K562 (cell line): ENCODE measurements at regions not wholly inside any gene's neighbourhood (a gene's known extent, or its start where the extent isn't known, plus 50 kb on each side); places are given as distances from the start of the nearest gene placed in this dataset.

Experiments used
- ATAC-seq: fragments of 200-7000 bp; cut with Tn5 transposase; 3 replicates; pipeline ENCODE4 v1.9.1; 2020; ENCODE audit warnings: moderate library complexity
- BruUV-seq: library from RNA; stranded (reverse); fragments of 400-500 nt; replicated peaks from 2 replicates; lab custom pipeline; 2021; lab: Mats Ljungman, UMichigan
- CTCF ChIA-PET: fragments of 300-600 bp; formaldehyde crosslinking; extraction: SDS; loops from one replicate; lab custom pipeline; 2021; ENCODE audit warnings: low intra/inter-chr PET ratio; lab: Yijun Ruan, JAX
- POLR2A ChIA-PET: fragments of 300-600, 350-650 bp; sonication (Branson Sonifier 250); formaldehyde crosslinking; extraction: SDS; loops from one replicate; lab custom pipeline; 2021; ENCODE audit warnings: antibody characterized with exemption, inconsistent platforms; lab: Yijun Ruan, JAX
- DNase-seq, 4 experiments: peaks; one replicate each; pipeline versions ENCODE4 v3.0.0 to v3.0.0-alpha.2; 2011 to 2018; ENCODE audit warnings: low spot score in 3 of 4, mixed read lengths in 3 of 4; ENCODE audit errors: extremely low read depth in 1 of 4
- FAIRE-seq: peaks from 2 replicates; lab custom pipeline; 2011; peaks lifted over from hg19 to GRCh38; lab: Jason Lieb, UNC
- H2AFZ ChIP-seq: 2 replicates; pipeline ENCODE4 v1.6.0; 2011; ENCODE audit warnings: low read depth, low read length, control low read depth, inconsistent platforms
- H3K27ac ChIP-seq: fragments of 200-600 bp; 3 replicates; pipeline ENCODE4 v1.8.0; 2011; ENCODE audit warnings: low read depth, mild to moderate bottlenecking, control low read depth, inconsistent platforms, low read length, moderate library complexity, mixed read lengths; ENCODE audit errors: extremely low read depth
- H3K27me3 ChIP-seq, 2 experiments: fragments of 300-600 bp in 1 of 2; 2 replicates in 1 of 2; 3 replicates in 1 of 2; pipeline versions ENCODE4 v1.6.0 to v1.8.0; 2011; ENCODE audit warnings: inconsistent platforms in 2 of 2, low read length in 2 of 2, mild to moderate bottlenecking in 1 of 2, mixed read lengths in 1 of 2, moderate library complexity in 1 of 2; ENCODE audit not compliant: control insufficient read depth in 2 of 2, insufficient read depth in 2 of 2
- H3K36me3 ChIP-seq: fragments of 300-600 bp; 3 replicates; pipeline ENCODE4 v1.8.0; 2011; ENCODE audit warnings: mild to moderate bottlenecking, low read length, inconsistent platforms; ENCODE audit not compliant: control insufficient read depth, insufficient read depth
- H3K4me1 ChIP-seq, 2 experiments: fragments of 200-600 bp in 1 of 2; replicated peaks in 1 of 2; 2 replicates in 1 of 2; 3 replicates in 1 of 2; pipeline versions ENCODE4 v1.5.1 to v1.8.0; 2011; ENCODE audit warnings: inconsistent platforms in 2 of 2, low read length in 2 of 2, mild to moderate bottlenecking in 1 of 2, mixed read lengths in 1 of 2, moderate library complexity in 1 of 2; ENCODE audit not compliant: control insufficient read depth in 2 of 2, insufficient read depth in 2 of 2
- H3K4me2 ChIP-seq: 2 replicates; pipeline ENCODE4 v1.6.1; 2011; ENCODE audit warnings: low read length, control low read depth, inconsistent platforms, mixed read lengths; ENCODE audit not compliant: insufficient read depth
- H3K4me3 ChIP-seq: fragments of 200-600 bp; sonication (generic), shearing (Covaris generic); 2 replicates; pipeline ENCODE4 v1.5.1; 2016; ENCODE audit warnings: control low read depth, inconsistent platforms
- H3K79me2 ChIP-seq: fragments of 200-600 bp; 3 replicates; pipeline ENCODE4 v1.8.0; 2011; ENCODE audit warnings: low read length, inconsistent platforms; ENCODE audit not compliant: control insufficient read depth, insufficient read depth
- H3K9ac ChIP-seq, 2 experiments: 2 replicates each; pipeline versions ENCODE4 v1.6.0 to v1.6.1; 2011; ENCODE audit warnings: low read depth in 2 of 2, low read length in 2 of 2, control low read depth in 1 of 2, inconsistent platforms in 1 of 2, mild to moderate bottlenecking in 1 of 2, mixed read lengths in 1 of 2; ENCODE audit not compliant: insufficient read depth in 1 of 2
- H3K9me1 ChIP-seq: one replicate; pipeline ENCODE4 v1.6.0; 2011; ENCODE audit warnings: inconsistent platforms, mild to moderate bottlenecking, low read length, moderate library complexity; ENCODE audit not compliant: control insufficient read depth, insufficient read depth
- H3K9me3 ChIP-seq: replicated peaks from 2 replicates; pipeline ENCODE4 v1.5.1; 2011; ENCODE audit warnings: low read depth, low read length, inconsistent platforms; ENCODE audit not compliant: control insufficient read depth, insufficient read depth
- H4K20me1 ChIP-seq: replicated peaks from 2 replicates; pipeline ENCODE4 v1.6.1; 2011; ENCODE audit warnings: low read length, inconsistent platforms, mixed read lengths; ENCODE audit not compliant: control insufficient read depth, insufficient read depth
- CBFB ChIP-seq: sonication (generic); formaldehyde crosslinking; IDR thresholded peaks from 2 replicates; pipeline ENCODE4 v1.4.0; 2020; ENCODE audit warnings: mild to moderate bottlenecking, missing genetic modification reagents
- HOMEZ ChIP-seq: fragments of 250-450 bp; sonication (Bioruptor Pico); IDR thresholded peaks from 2 replicates; pipeline ENCODE4 v1.4.0; 2020; ENCODE audit warnings: mild to moderate bottlenecking, moderate library complexity
- IRF2 ChIP-seq: sonication (generic); formaldehyde crosslinking; IDR thresholded peaks from 2 replicates; pipeline ENCODE4 v1.8.1; 2022; ENCODE audit warnings: mild to moderate bottlenecking, missing genetic modification reagents
- MYC ChIP-seq, 2 experiments: fragments of 250-450 bp in 1 of 2; sonication (Bioruptor Pico) in 1 of 2; IDR thresholded peaks; 2 replicates each; pipeline versions ENCODE4 v1.5.1 to v1.6.1; 2012 to 2021; ENCODE audit warnings: low read depth in 2 of 2, borderline replicate concordance in 1 of 2, improper control_type of control experiment in 1 of 2, low read length in 1 of 2, mild to moderate bottlenecking in 1 of 2, moderate library complexity in 1 of 2
- ZBTB8A ChIP-seq: fragments of 450-650 bp; IDR thresholded peaks from 2 replicates; pipeline ENCODE4 v1.6.1; 2018; ENCODE audit warnings: mild to moderate bottlenecking, moderate library complexity; ENCODE audit not compliant: partially characterized antibody
- ZC3H4 ChIP-seq: sonication (generic); formaldehyde crosslinking; IDR thresholded peaks from 2 replicates; pipeline ENCODE4 v1.9.0; 2021; ENCODE audit warnings: missing genetic modification reagents, borderline replicate concordance
- ZNF583 ChIP-seq: fragments of 250-450 bp; sonication (Bioruptor Pico); IDR thresholded peaks from 2 replicates; pipeline ENCODE4 v1.4.0; 2020
- WGBS: fragments of 100-300 bp; shearing (Covaris generic); methylation state at CpG from one replicate; pipeline ENCODE4 v1.1.6; 2016; ENCODE audit warnings: low coverage, mixed read lengths; ENCODE audit not compliant: insufficient coverage; ENCODE audit errors: missing lambda C conversion rate; 5-methylcytosine and 5-hydroxymethylcytosine counted together
- in situ Hi-C: fragments of 300-500 bp; cut with MboI; formaldehyde crosslinking; loops from 4 replicates; pipeline ENCODE4 v1.15.0; 2018; ENCODE audit warnings: inconsistent platforms, mixed read lengths
- intact Hi-C: fragments of 100-400 bp; cut with micrococcal nuclease; formaldehyde crosslinking; loops from 2 replicates; pipeline ENCODE4 v1.14.2; 2022
- TF ChIP-seq, protein P1 (sequence below), 3 experiments: fragments of 200-800 bp in 1 of 3; fragments of 250-450 bp in 1 of 3; fragments of 450-650 bp in 1 of 3; sonication (Bioruptor Pico) in 1 of 3; sonication (Bioruptor generic) in 1 of 3; formaldehyde crosslinking in 1 of 3; IDR thresholded peaks; 2 replicates each; pipeline versions ENCODE4 v1.6.1 to v1.8.0; 2016 to 2022; ENCODE audit warnings: mild to moderate bottlenecking in 2 of 3, missing genetic modification characterization in 2 of 3, missing compliant biosample characterization in 1 of 3, moderate library complexity in 1 of 3

GRCh38 chr5:99441235-99441634, 512.4 kb upstream of the CHD1 start:
- no peak overlapping the region for H3K27ac ChIP-seq
- no peak overlapping the region for H3K9ac ChIP-seq
- 2% methylated on average over 3 of the region's 3 CpGs for WGBS
- H3K27me3 ChIP-seq, result no peaks in the 10 kb centered on the region
- BruUV-seq, result no TSS peak
- H3K79me2 ChIP-seq, result no peaks in the 10 kb centered on the region
- no peaks in the 10 kb centered on the region for H4K20me1 ChIP-seq
- no peak for DNase-seq
- no peak for ATAC-seq
- H3K9me3 ChIP-seq, result no peaks in the 10 kb centered on the region
- FAIRE-seq, result no peak
- in situ Hi-C loops, result no loop called here
- no peak overlapping the region for H2AFZ ChIP-seq
- TF ChIP-seq ZC3H4 (CRISPR knock-in tag) (no peak), HOMEZ (CRISPR knock-in tag) (no peak), MYC (IDR thresholded peaks at IDR 0.05; ENCODE audit: low read depth, low read length) (no peak), MYC (CRISPR knock-in tag; IDR thresholded peaks at IDR 0.05; ENCODE audit: borderline replicate concordance, low read depth) (no peak), ZNF583 (no peak)
- TF ChIP-seq, all 486 proteins: peak for 0
- POLR2A ChIA-PET, result no interaction called here
- Histone ChIP-seq H3K4me1 (no peaks in the 10 kb centered on the region), H3K4me2 (no peak overlapping the region), H3K36me3 (no peaks in the 10 kb centered on the region), H3K4me3 (no peak overlapping the region), H3K9me1 (no peaks in the 10 kb centered on the region)
- intact Hi-C loops, result no loop called here
- CTCF ChIA-PET, result no interaction called here

DNA sequence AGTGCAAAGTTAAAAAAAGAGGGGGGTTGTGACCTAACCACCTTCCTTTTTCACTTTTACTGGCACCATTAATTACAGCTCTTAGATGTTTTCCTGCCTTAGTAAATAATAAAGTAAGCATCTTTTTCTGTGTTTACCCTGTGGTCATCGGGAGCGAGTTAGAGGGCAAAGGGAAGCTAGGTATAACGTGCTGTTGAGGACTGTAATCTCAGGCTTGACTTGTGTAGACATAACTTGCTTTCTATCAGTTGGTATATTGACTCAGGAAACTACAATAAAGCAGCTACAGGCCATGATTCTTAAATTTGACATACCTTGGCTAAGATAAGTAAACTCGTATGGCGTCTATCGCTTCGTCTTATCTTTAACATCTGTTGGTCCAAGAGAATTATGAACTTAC, 509.8 kb upstream of the CHD1 start:
- intact Hi-C loops (no loop called here), in situ Hi-C loops (loop anchor here (10.0 kb wide), 1 partner anchor 896 kb away; no protein-coding TSS in a partner anchor)
- Histone ChIP-seq H3K27me3 (no peaks in the 10 kb centered on the region), H3K27ac (no peak overlapping the region), H2AFZ (no peak overlapping the region), H3K36me3 (no peaks in the 10 kb centered on the region), H4K20me1 (no peaks in the 10 kb centered on the region), H3K4me3 (no peak overlapping the region), H3K9ac (no peak overlapping the region), H3K79me2 (no peaks in the 10 kb centered on the region), H3K9me3 (no peaks in the 10 kb centered on the region), H3K9me1 (no peaks in the 10 kb centered on the region), H3K4me2 (no peak overlapping the region), H3K4me1 (no peaks in the 10 kb centered on the region)
- FAIRE-seq, result no peak
- POLR2A ChIA-PET, result interaction anchor here (0.7 kb wide), 1 partner anchor 387 kb away, joined by 4 read pairs; no protein-coding TSS in a partner anchor
- WGBS, result 0% methylated on average over 7 of the region's 7 CpGs
- CTCF ChIA-PET, result no interaction called here
- no TSS peak for BruUV-seq
- DNase-seq, result no peak
- no peak for ATAC-seq
- TF ChIP-seq, protein P1, sequence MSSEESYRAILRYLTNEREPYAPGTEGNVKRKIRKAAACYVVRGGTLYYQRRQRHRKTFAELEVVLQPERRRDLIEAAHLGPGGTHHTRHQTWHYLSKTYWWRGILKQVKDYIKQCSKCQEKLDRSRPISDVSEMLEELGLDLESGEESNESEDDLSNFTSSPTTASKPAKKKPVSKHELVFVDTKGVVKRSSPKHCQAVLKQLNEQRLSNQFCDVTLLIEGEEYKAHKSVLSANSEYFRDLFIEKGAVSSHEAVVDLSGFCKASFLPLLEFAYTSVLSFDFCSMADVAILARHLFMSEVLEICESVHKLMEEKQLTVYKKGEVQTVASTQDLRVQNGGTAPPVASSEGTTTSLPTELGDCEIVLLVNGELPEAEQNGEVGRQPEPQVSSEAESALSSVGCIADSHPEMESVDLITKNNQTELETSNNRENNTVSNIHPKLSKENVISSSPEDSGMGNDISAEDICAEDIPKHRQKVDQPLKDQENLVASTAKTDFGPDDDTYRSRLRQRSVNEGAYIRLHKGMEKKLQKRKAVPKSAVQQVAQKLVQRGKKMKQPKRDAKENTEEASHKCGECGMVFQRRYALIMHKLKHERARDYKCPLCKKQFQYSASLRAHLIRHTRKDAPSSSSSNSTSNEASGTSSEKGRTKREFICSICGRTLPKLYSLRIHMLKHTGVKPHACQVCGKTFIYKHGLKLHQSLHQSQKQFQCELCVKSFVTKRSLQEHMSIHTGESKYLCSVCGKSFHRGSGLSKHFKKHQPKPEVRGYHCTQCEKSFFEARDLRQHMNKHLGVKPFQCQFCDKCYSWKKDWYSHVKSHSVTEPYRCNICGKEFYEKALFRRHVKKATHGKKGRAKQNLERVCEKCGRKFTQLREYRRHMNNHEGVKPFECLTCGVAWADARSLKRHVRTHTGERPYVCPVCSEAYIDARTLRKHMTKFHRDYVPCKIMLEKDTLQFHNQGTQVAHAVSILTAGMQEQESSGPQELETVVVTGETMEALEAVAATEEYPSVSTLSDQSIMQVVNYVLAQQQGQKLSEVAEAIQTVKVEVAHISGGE (CRISPR knock-in tag; IDR thresholded peaks at IDR 0.05), result no peak
- TF ChIP-seq IRF2, result no peak
- no peak for TF ChIP-seq CBFB (CRISPR knock-in tag)
- no peak for TF ChIP-seq ZBTB8A
